ENCODE measurements at regions not wholly inside any gene's neighbourhood (a gene's known extent, or its start where the extent isn't known, plus 50 kb on each side); places are given as distances from the start of the nearest gene placed in this dataset.

GRCh38 chr11:112727341-112727841 is 233.8 kb upstream of the NCAM1 start:
- in situ Hi-C loops (cut with HindIII; ENCODE audit: low sequenced_read_pairs): no loop called here

- in situ Hi-C loops (cut with HindIII; ENCODE audit: low sequenced_read_pairs): no loop called here
Observed at GRCh38 chr11:112728288-112728687, 232.9 kb upstream of the NCAM1 start.

- in situ Hi-C loops (cut with HindIII; ENCODE audit: low sequenced_read_pairs): no loop called here
Observed at GRCh38 chr11:112728716-112729115, 232.5 kb upstream of the NCAM1 start.

- in situ Hi-C loops (cut with HindIII; ENCODE audit: low sequenced_read_pairs): no loop called here
Observed at GRCh38 chr11:112730591-112730990, 230.6 kb upstream of the NCAM1 start.

GRCh38 chr11:112731538-112731937 is 229.7 kb upstream of the NCAM1 start:
- in situ Hi-C loops (cut with HindIII; ENCODE audit: low sequenced_read_pairs): no loop called here

- in situ Hi-C loops (cut with HindIII; ENCODE audit: low sequenced_read_pairs): no loop called here
Observed at GRCh38 chr11:112732031-112732430, 229.2 kb upstream of the NCAM1 start.

- in situ Hi-C loops (cut with HindIII; ENCODE audit: low sequenced_read_pairs): no loop called here
Observed at GRCh38 chr11:112734207-112734606, 227.0 kb upstream of the NCAM1 start.

GRCh38 chr11:112735470-112735869 is 225.8 kb upstream of the NCAM1 start:
- in situ Hi-C loops (cut with HindIII; ENCODE audit: low sequenced_read_pairs): no loop called here

- in situ Hi-C loops (cut with HindIII; ENCODE audit: low sequenced_read_pairs): no loop called here
Observed at GRCh38 chr11:112744041-112744440, 217.2 kb upstream of the NCAM1 start.

- in situ Hi-C loops (cut with HindIII; ENCODE audit: low sequenced_read_pairs): no loop called here
Observed at GRCh38 chr11:112745973-112746372, 215.2 kb upstream of the NCAM1 start.

- in situ Hi-C loops (cut with HindIII; ENCODE audit: low sequenced_read_pairs): no loop called here
Observed at GRCh38 chr11:112748252-112748651, 213.0 kb upstream of the NCAM1 start.

- in situ Hi-C loops (cut with HindIII; ENCODE audit: low sequenced_read_pairs): no loop called here
Observed at GRCh38 chr11:112748713-112749543, 212.3 kb upstream of the NCAM1 start.

- in situ Hi-C loops (cut with HindIII; ENCODE audit: low sequenced_read_pairs): no loop called here
Observed at GRCh38 chr11:112751329-112751728, 209.9 kb upstream of the NCAM1 start.

- in situ Hi-C loops (cut with HindIII; ENCODE audit: low sequenced_read_pairs): no loop called here
Observed at GRCh38 chr11:112751772-112752171, 209.4 kb upstream of the NCAM1 start.

GRCh38 chr11:112752563-112752962 is 208.7 kb upstream of the NCAM1 start:
- in situ Hi-C loops (cut with HindIII; ENCODE audit: low sequenced_read_pairs): no loop called here

- in situ Hi-C loops (cut with HindIII; ENCODE audit: low sequenced_read_pairs): no loop called here
Observed at GRCh38 chr11:112753706-112754105, 207.5 kb upstream of the NCAM1 start.

GRCh38 chr11:112759418-112759817 is 201.8 kb upstream of the NCAM1 start:
- in situ Hi-C loops (cut with HindIII; ENCODE audit: low sequenced_read_pairs): no loop called here

GRCh38 chr11:112760396-112761059 is 200.7 kb upstream of the NCAM1 start:
- in situ Hi-C loops (cut with HindIII; ENCODE audit: low sequenced_read_pairs): no loop called here

GRCh38 chr11:112761911-112762706 is 199.1 kb upstream of the NCAM1 start:
- in situ Hi-C loops (cut with HindIII; ENCODE audit: low sequenced_read_pairs): no loop called here

GRCh38 chr11:112762707-112763090 is 198.5 kb upstream of the NCAM1 start:
- in situ Hi-C loops (cut with HindIII; ENCODE audit: low sequenced_read_pairs): no loop called here

GRCh38 chr11:112765337-112765736 is 195.9 kb upstream of the NCAM1 start:
- in situ Hi-C loops (cut with HindIII; ENCODE audit: low sequenced_read_pairs): no loop called here

Measured in DLD1 (cell line).